Activated T-cell treated with anti-CD3 and anti-CD28 coated beads, Interleukin-2, amount 50 U/mL, for 4 hours (primary cell): ENCODE measurements at regions not wholly inside any gene's neighbourhood (a gene's known extent, or its start where the extent isn't known, plus 50 kb on each side); places are given as distances from the start of the nearest gene placed in this dataset.
A peak's percentile ranks its signal among the peaks of the same experiment; 100 is the strongest.
"Not testable (repeated sequence)": the region's sequence is repeated elsewhere in the genome, so short reads cannot be mapped to it uniquely, and the experiment has no call there.

Experiments used
- ATAC-seq, 2 donors: fragments of 200-7000 bp; cut with Tn5 transposase; one replicate each; pipeline ENCODE4 v1.10.0; 2021
- DNase-seq: peaks from one replicate; pipeline ENCODE4 v3.0.0-alpha.2; 2020
- H3K27me3 Mint-ChIP-seq: one replicate; pipeline ENCODE4 v1.8.0; 2021; ENCODE audit warnings: low read depth, mixed read lengths
- H3K36me3 Mint-ChIP-seq: one replicate; pipeline ENCODE4 v1.8.0; 2022; ENCODE audit warnings: mixed read lengths; ENCODE audit not compliant: insufficient read depth
- H3K4me1 Mint-ChIP-seq: one replicate; pipeline ENCODE4 v1.8.0; 2021; ENCODE audit warnings: low read depth, mixed read lengths
- H3K4me3 Mint-ChIP-seq: one replicate; pipeline ENCODE4 v1.8.0; 2021; ENCODE audit warnings: mild to moderate bottlenecking, moderate library complexity, mixed read lengths
- H3K9me3 Mint-ChIP-seq: one replicate; pipeline ENCODE4 v1.8.0; 2021; ENCODE audit warnings: mixed read lengths

- DNase-seq (no peak), ATAC-seq (no peak)
- Mint-ChIP-seq H3K9me3 (no peaks in the 10 kb centered on the region), H3K4me3 (no peak overlapping the region), H3K36me3 (no peaks in the 10 kb centered on the region), H3K4me1 (no peaks in the 10 kb centered on the region), H3K27me3 (peaks cover 6% of the 10 kb centered on the region)
Measured at GRCh38 chr2:64880193-64880951, 108.8 kb upstream of the SLC1A4 start.

GRCh38 chr2:64881037-64881492, 108.1 kb upstream of the SLC1A4 start:
- H3K4me3 Mint-ChIP-seq, result no peak overlapping the region
- H3K27me3 Mint-ChIP-seq, result peaks cover 6% of the 10 kb centered on the region
- H3K36me3 Mint-ChIP-seq, result no peaks in the 10 kb centered on the region
- DNase-seq, result no peak
- H3K9me3 Mint-ChIP-seq, result no peaks in the 10 kb centered on the region
- H3K4me1 Mint-ChIP-seq, result no peaks in the 10 kb centered on the region
- no peak for ATAC-seq

- H3K27me3 Mint-ChIP-seq, result peaks cover 9% of the 10 kb centered on the region
- no peaks in the 10 kb centered on the region for H3K4me1 Mint-ChIP-seq
- H3K36me3 Mint-ChIP-seq, result no peaks in the 10 kb centered on the region
- DNase-seq (no peak), ATAC-seq (no peak)
- no peak overlapping the region for H3K4me3 Mint-ChIP-seq
- no peaks in the 10 kb centered on the region for H3K9me3 Mint-ChIP-seq
Measured at GRCh38 chr2:64887565-64887964, 101.6 kb upstream of the SLC1A4 start.

- no peak for DNase-seq
- no peaks in the 10 kb centered on the region for H3K9me3 Mint-ChIP-seq
- H3K4me1 Mint-ChIP-seq, result no peaks in the 10 kb centered on the region
- no peak for ATAC-seq
- H3K4me3 Mint-ChIP-seq, result no peak overlapping the region
- H3K36me3 Mint-ChIP-seq, result no peaks in the 10 kb centered on the region
- peaks cover 9% of the 10 kb centered on the region for H3K27me3 Mint-ChIP-seq
Measured at GRCh38 chr2:64888591-64889309, 100.4 kb upstream of the SLC1A4 start.

GRCh38 chr2:64889803-64890202, 99.4 kb upstream of the SLC1A4 start:
- no peaks in the 10 kb centered on the region for H3K9me3 Mint-ChIP-seq
- H3K4me1 Mint-ChIP-seq, result no peaks in the 10 kb centered on the region
- H3K27me3 Mint-ChIP-seq, result peaks cover 9% of the 10 kb centered on the region
- H3K4me3 Mint-ChIP-seq, result no peak overlapping the region
- ATAC-seq, result no peak
- DNase-seq, result no peak
- no peaks in the 10 kb centered on the region for H3K36me3 Mint-ChIP-seq

GRCh38 chr2:64896572-64896971, 92.6 kb upstream of the SLC1A4 start:
- not testable (repeated sequence) for ATAC-seq, H3K4me3 Mint-ChIP-seq, H3K36me3 Mint-ChIP-seq, H3K9me3 Mint-ChIP-seq, H3K27me3 Mint-ChIP-seq, H3K4me1 Mint-ChIP-seq, DNase-seq

- Mint-ChIP-seq H3K4me3 (peak overlapping the region; percentile 0), H3K27me3 (peaks cover 6% of the 10 kb centered on the region), H3K36me3 (no peaks in the 10 kb centered on the region), H3K4me1 (peaks cover 4% of the 10 kb centered on the region), H3K9me3 (no peaks in the 10 kb centered on the region)
- ATAC-seq (no peak), DNase-seq (no peak)
Measured at GRCh38 chr2:64899081-64899865, 89.9 kb upstream of the SLC1A4 start.

GRCh38 chr2:64899876-64900275, 89.3 kb upstream of the SLC1A4 start:
- not testable (repeated sequence) for H3K4me3 Mint-ChIP-seq, ATAC-seq, H3K4me1 Mint-ChIP-seq, H3K36me3 Mint-ChIP-seq, H3K27me3 Mint-ChIP-seq, DNase-seq, H3K9me3 Mint-ChIP-seq

GRCh38 chr2:64904413-64905329, 84.5 kb upstream of the SLC1A4 start:
- H3K4me3 Mint-ChIP-seq, result no peak overlapping the region
- no peaks in the 10 kb centered on the region for H3K9me3 Mint-ChIP-seq
- no peaks in the 10 kb centered on the region for H3K36me3 Mint-ChIP-seq
- DNase-seq (no peak), ATAC-seq (no peak)
- no peaks in the 10 kb centered on the region for H3K4me1 Mint-ChIP-seq
- H3K27me3 Mint-ChIP-seq, result peaks cover 11% of the 10 kb centered on the region

- Mint-ChIP-seq H3K27me3 (peaks cover 11% of the 10 kb centered on the region), H3K4me1 (no peaks in the 10 kb centered on the region), H3K4me3 (no peak overlapping the region), H3K36me3 (no peaks in the 10 kb centered on the region), H3K9me3 (no peaks in the 10 kb centered on the region)
- ATAC-seq, result no peak
- no peak for DNase-seq
Measured at GRCh38 chr2:64905338-64906024, 83.7 kb upstream of the SLC1A4 start.

- Mint-ChIP-seq H3K27me3 (peaks cover 11% of the 10 kb centered on the region), H3K9me3 (no peaks in the 10 kb centered on the region), H3K4me1 (no peaks in the 10 kb centered on the region), H3K4me3 (no peak overlapping the region), H3K36me3 (no peaks in the 10 kb centered on the region)
- no peak for DNase-seq
- ATAC-seq, result no peak
Measured at GRCh38 chr2:64906853-64907536, 82.2 kb upstream of the SLC1A4 start.

GRCh38 chr2:64908406-64908805, 80.8 kb upstream of the SLC1A4 start:
- peaks cover 6% of the 10 kb centered on the region for H3K4me1 Mint-ChIP-seq
- H3K4me3 Mint-ChIP-seq, result no peak overlapping the region
- no peak for ATAC-seq
- no peaks in the 10 kb centered on the region for H3K36me3 Mint-ChIP-seq
- DNase-seq, result no peak
- peaks cover 8% of the 10 kb centered on the region for H3K27me3 Mint-ChIP-seq
- no peaks in the 10 kb centered on the region for H3K9me3 Mint-ChIP-seq

GRCh38 chr2:64910523-64910922, 78.7 kb upstream of the SLC1A4 start:
- H3K27me3 Mint-ChIP-seq, result peaks cover 4% of the 10 kb centered on the region
- no peak for ATAC-seq
- no peaks in the 10 kb centered on the region for H3K9me3 Mint-ChIP-seq
- no peak for DNase-seq
- H3K4me3 Mint-ChIP-seq, result no peak overlapping the region
- H3K4me1 Mint-ChIP-seq, result peaks cover 8% of the 10 kb centered on the region
- no peaks in the 10 kb centered on the region for H3K36me3 Mint-ChIP-seq
